Osteoblast (primary cell): ENCODE measurements at regions not wholly inside any gene's neighbourhood (a gene's known extent, or its start where the extent isn't known, plus 50 kb on each side); places are given as distances from the start of the nearest gene placed in this dataset.

Experiments
- DNase-seq: peaks from one replicate; pipeline ENCODE4 v3.0.0; 2011; ENCODE audit warnings: low spot score, mixed read lengths; ENCODE audit not compliant: insufficient read length; ENCODE audit errors: missing footprints
- H2AFZ ChIP-seq: 2 replicates; pipeline ENCODE4 v1.6.0; 2011; ENCODE audit warnings: mild to moderate bottlenecking, low read length
- H3K27ac ChIP-seq: 2 replicates; pipeline ENCODE4 v1.5.1; 2011; ENCODE audit warnings: mild to moderate bottlenecking, low read depth, low read length, moderate library complexity
- H3K27me3 ChIP-seq: 2 replicates; pipeline ENCODE4 v1.6.0; 2012; ENCODE audit warnings: mild to moderate bottlenecking, control low read depth, inconsistent platforms, low read length, moderate library complexity; ENCODE audit not compliant: insufficient read depth
- H3K36me3 ChIP-seq: 2 replicates; pipeline ENCODE4 v1.5.1; 2011; ENCODE audit warnings: mild to moderate bottlenecking, low read length, control low read depth, moderate library complexity; ENCODE audit not compliant: insufficient read depth
- H3K4me1 ChIP-seq: 2 replicates; pipeline ENCODE4 v1.5.1; 2011; ENCODE audit warnings: mild to moderate bottlenecking, low read length, control low read depth, moderate library complexity; ENCODE audit not compliant: insufficient read depth
- H3K4me2 ChIP-seq: 2 replicates; pipeline ENCODE4 v1.6.0; 2011; ENCODE audit warnings: mild to moderate bottlenecking, low read length; ENCODE audit not compliant: insufficient read depth
- H3K4me3 ChIP-seq: fragments of 200-600 bp; sonication (generic); 3 replicates; pipeline ENCODE4 v1.5.1; 2012; ENCODE audit warnings: mild to moderate bottlenecking, low read length, inconsistent platforms; ENCODE audit not compliant: insufficient read depth
- H3K79me2 ChIP-seq: 2 replicates; pipeline ENCODE4 v1.6.0; 2012; ENCODE audit warnings: mild to moderate bottlenecking, low read length, control low read depth, inconsistent platforms; ENCODE audit not compliant: insufficient read depth
- H3K9me3 ChIP-seq: 2 replicates; pipeline ENCODE4 v1.5.1; 2011; ENCODE audit warnings: low read depth, low read length, control low read depth
- H4K20me1 ChIP-seq: 2 replicates; pipeline ENCODE4 v1.6.0; 2012; ENCODE audit warnings: mild to moderate bottlenecking, low read length, control low read depth; ENCODE audit not compliant: insufficient read depth
- CTCF ChIP-seq: IDR thresholded peaks from 2 replicates; pipeline ENCODE4 v1.5.1; 2011; ENCODE audit warnings: mild to moderate bottlenecking, low read depth, low read length, moderate library complexity; ENCODE audit errors: extremely low read depth

GRCh38 chr13:22495819-22496218, 685.0 kb upstream of the SGCG start:
- H2AFZ ChIP-seq, result no peak overlapping the region
- H4K20me1 ChIP-seq, result no peaks in the 10 kb centered on the region
- TF ChIP-seq CTCF, result no peak
- no peaks in the 10 kb centered on the region for H3K27me3 ChIP-seq
- no peak overlapping the region for H3K4me2 ChIP-seq
- DNase-seq, result no peak
- H3K4me1 ChIP-seq, result no peaks in the 10 kb centered on the region
- H3K9me3 ChIP-seq, result no peaks in the 10 kb centered on the region
- H3K36me3 ChIP-seq, result no peaks in the 10 kb centered on the region
- H3K4me3 ChIP-seq, result no peak overlapping the region
- H3K79me2 ChIP-seq, result no peaks in the 10 kb centered on the region
- no peak overlapping the region for H3K27ac ChIP-seq

- Histone ChIP-seq H3K9me3 (no peaks in the 10 kb centered on the region), H3K27ac (no peak overlapping the region), H3K79me2 (no peaks in the 10 kb centered on the region), H3K4me2 (no peak overlapping the region), H3K27me3 (no peaks in the 10 kb centered on the region), H2AFZ (no peak overlapping the region), H3K4me3 (no peak overlapping the region), H3K36me3 (no peaks in the 10 kb centered on the region), H4K20me1 (no peaks in the 10 kb centered on the region), H3K4me1 (no peaks in the 10 kb centered on the region)
- TF ChIP-seq CTCF, result no peak
- DNase-seq, result no peak
Observed at GRCh38 chr13:22496803-22497508, 683.8 kb upstream of the SGCG start.

- Histone ChIP-seq H2AFZ (no peak overlapping the region), H3K79me2 (no peaks in the 10 kb centered on the region), H3K36me3 (no peaks in the 10 kb centered on the region), H3K27me3 (no peaks in the 10 kb centered on the region), H3K4me2 (no peak overlapping the region), H3K4me3 (no peak overlapping the region), H3K27ac (no peak overlapping the region), H3K4me1 (no peaks in the 10 kb centered on the region), H4K20me1 (no peaks in the 10 kb centered on the region), H3K9me3 (no peaks in the 10 kb centered on the region)
- DNase-seq, result no peak
- TF ChIP-seq CTCF, result no peak
Observed at GRCh38 chr13:22497991-22498780, 682.6 kb upstream of the SGCG start.

- TF ChIP-seq CTCF, result no peak
- Histone ChIP-seq H3K79me2 (no peaks in the 10 kb centered on the region), H3K27ac (no peak overlapping the region), H3K36me3 (no peaks in the 10 kb centered on the region), H3K4me1 (no peaks in the 10 kb centered on the region), H4K20me1 (no peaks in the 10 kb centered on the region), H2AFZ (no peak overlapping the region), H3K4me3 (no peak overlapping the region), H3K9me3 (no peaks in the 10 kb centered on the region), H3K27me3 (no peaks in the 10 kb centered on the region), H3K4me2 (no peak overlapping the region)
- DNase-seq, result no peak
Observed at GRCh38 chr13:22499919-22500318, 680.9 kb upstream of the SGCG start.
